Esophagus muscularis mucosa (tissue), 4 donors: ENCODE measurements at regions not wholly inside any gene's neighbourhood (a gene's known extent, or its start where the extent isn't known, plus 50 kb on each side); places are given as distances from the start of the nearest gene placed in this dataset.

Source experiments
- DNase-seq: peaks from one replicate; pipeline ENCODE4 v3.0.0-alpha.2; 2017; ENCODE audit errors: extremely low spot score
- H3K27ac ChIP-seq, 4 donors: fragments of 200-600 bp; sonication (generic); replicated peaks in 1 of 4; 1 replicate in 3 of 4; 2 replicates in 1 of 4; pipeline ENCODE4 v1.5.1; 2016 to 2019; ENCODE audit warnings: mild to moderate bottlenecking in 1 of 4
- H3K27me3 ChIP-seq, 4 donors: fragments of 200-600 bp; sonication (generic); one replicate each; pipeline versions ENCODE4 v1.5.1 to v1.6.0; 2016 to 2019
- H3K36me3 ChIP-seq, 4 donors: fragments of 200-600 bp; sonication (generic); one replicate each; pipeline ENCODE4 v1.5.1; 2016 to 2019
- H3K4me1 ChIP-seq, 4 donors: fragments of 200-600 bp; sonication (generic); one replicate each; pipeline ENCODE4 v1.5.1; 2016 to 2019
- H3K4me3 ChIP-seq, 4 donors: fragments of 200-600 bp; sonication (generic); 1 replicate in 2 of 4; 2 replicates in 2 of 4; pipeline ENCODE4 v1.5.1; 2016 to 2019; ENCODE audit warnings: mild to moderate bottlenecking in 4 of 4, moderate library complexity in 1 of 4
- H3K9me3 ChIP-seq, 4 donors: fragments of 200-600 bp; sonication (generic); 1 replicate in 3 of 4; 2 replicates in 1 of 4; pipeline ENCODE4 v1.5.1; 2016 to 2019
- CTCF ChIP-seq, 3 experiments: fragments of 200-600 bp in 2 of 3; fragments of 450-650 bp in 1 of 3; sonication (generic) in 2 of 3; IDR thresholded peaks; one replicate each; pipeline ENCODE4 v1.5.1; 2017 to 2019; ENCODE audit warnings: antibody characterized with exemption in 3 of 3, mild to moderate bottlenecking in 2 of 3, moderate library complexity in 1 of 3
- EP300 ChIP-seq: sonication (generic); formaldehyde crosslinking; IDR thresholded peaks from one replicate; pipeline ENCODE4 v1.6.1; 2017; ENCODE audit warnings: antibody characterized with exemption
- POLR2A ChIP-seq: fragments of 450-650 bp; IDR thresholded peaks from one replicate; pipeline ENCODE4 v1.6.1; 2017; ENCODE audit warnings: antibody characterized with exemption, moderate library complexity, mild to moderate bottlenecking, low read depth
- POLR2AphosphoS5 ChIP-seq, 2 donors: sonication (generic); formaldehyde crosslinking; IDR thresholded peaks; one replicate each; pipeline ENCODE4 v1.6.1; 2017; ENCODE audit warnings: antibody characterized with exemption in 2 of 2
- WGBS: methylation state at CpG from one replicate; pipeline ENCODE4 v1.1.5; 2018; 5-methylcytosine and 5-hydroxymethylcytosine counted together
- intact Hi-C: fragments of 100-400 bp; cut with DNase I; formaldehyde crosslinking; loops from one replicate; pipeline ENCODE4 v1.15.1; 2023

- Histone ChIP-seq H3K27ac (no peak overlapping the region), H3K27me3 (no peaks in the 10 kb centered on the region), H3K36me3 (no peaks in the 10 kb centered on the region), H3K4me1 (no peaks in the 10 kb centered on the region), H3K9me3 (no peaks in the 10 kb centered on the region), H3K4me3 (no peak overlapping the region)
- TF ChIP-seq CTCF (IDR thresholded peaks at IDR 0.05) (no peak), EP300 (no peak), POLR2AphosphoS5 (IDR thresholded peaks at IDR 0.05) (no peak), POLR2A (no peak)
- intact Hi-C loops: no loop called here
- 80% methylated on average over 2 of the region's 3 CpGs for WGBS
- DNase-seq: peak; percentile 89
Observed at GRCh38 chr7:135857519-135858274, 109.1 kb upstream of the FAM180A start.

GRCh38 chr7:135856356-135857144, 107.9 kb upstream of the FAM180A start:
- intact Hi-C loops: no loop called here
- DNase-seq: no peak

GRCh38 chr7:135855846-135856245, 107.2 kb upstream of the FAM180A start:
- intact Hi-C loops: no loop called here
- DNase-seq: no peak
- Histone ChIP-seq H3K36me3 (no peaks in the 10 kb centered on the region), H3K27me3 (no peaks in the 10 kb centered on the region), H3K4me1 (no peaks in the 10 kb centered on the region), H3K27ac (no peak overlapping the region), H3K4me3 (no peak overlapping the region), H3K9me3 (no peaks in the 10 kb centered on the region)
- WGBS: 59% methylated on average over 3 of the region's 3 CpGs
- TF ChIP-seq POLR2AphosphoS5 (IDR thresholded peaks at IDR 0.05): no peak
- no peak for TF ChIP-seq POLR2A
- TF ChIP-seq EP300: no peak
- TF ChIP-seq CTCF (IDR thresholded peaks at IDR 0.05): no peak

More at GRCh38 chr7:135856356-135857144, 107.9 kb upstream of the FAM180A start:
- TF ChIP-seq POLR2A: no peak
- TF ChIP-seq EP300: no peak
- no peak for TF ChIP-seq POLR2AphosphoS5 (IDR thresholded peaks at IDR 0.05)
- no peak for TF ChIP-seq CTCF (IDR thresholded peaks at IDR 0.05)
- Histone ChIP-seq H3K4me3 (no peak overlapping the region), H3K36me3 (no peaks in the 10 kb centered on the region), H3K9me3 (no peaks in the 10 kb centered on the region), H3K27ac (no peak overlapping the region), H3K4me1 (no peaks in the 10 kb centered on the region), H3K27me3 (no peaks in the 10 kb centered on the region)
- 64% methylated on average over 6 of the region's 6 CpGs for WGBS

- intact Hi-C loops: no loop called here
- WGBS: 86% methylated on average over 2 of the region's 2 CpGs
- Histone ChIP-seq H3K4me3 (no peak overlapping the region), H3K27me3 (no peaks in the 10 kb centered on the region), H3K4me1 (no peaks in the 10 kb centered on the region), H3K36me3 (no peaks in the 10 kb centered on the region), H3K9me3 (no peaks in the 10 kb centered on the region), H3K27ac (no peak overlapping the region)
- TF ChIP-seq EP300 (no peak), POLR2A (no peak), POLR2AphosphoS5 (IDR thresholded peaks at IDR 0.05) (no peak), CTCF (IDR thresholded peaks at IDR 0.05) (no peak)
- DNase-seq: no peak
Observed at GRCh38 chr7:135853499-135853898, 104.9 kb upstream of the FAM180A start.
